Stimulated activated CD4-positive, alpha-beta T cell treated with anti-CD3 and anti-CD28 coated beads, TNF-alpha, amount 100 ng/mL, for 1 hour (primary cell): ENCODE measurements at regions not wholly inside any gene's neighbourhood (a gene's known extent, or its start where the extent isn't known, plus 50 kb on each side); places are given as distances from the start of the nearest gene placed in this dataset.
"Not testable (repeated sequence)": the region's sequence is repeated elsewhere in the genome, so short reads cannot be mapped to it uniquely, and the experiment has no call there.

Experiments
- DNase-seq, 3 donors: peaks; one replicate each; pipeline ENCODE4 v3.0.0-alpha.2; 2020; ENCODE audit warnings: low read depth in 3 of 3, low spot score in 1 of 3

GRCh38 chr6:167661552-167662044 is 165.1 kb upstream of the AFDN start:
- DNase-seq = no peak

DNA sequence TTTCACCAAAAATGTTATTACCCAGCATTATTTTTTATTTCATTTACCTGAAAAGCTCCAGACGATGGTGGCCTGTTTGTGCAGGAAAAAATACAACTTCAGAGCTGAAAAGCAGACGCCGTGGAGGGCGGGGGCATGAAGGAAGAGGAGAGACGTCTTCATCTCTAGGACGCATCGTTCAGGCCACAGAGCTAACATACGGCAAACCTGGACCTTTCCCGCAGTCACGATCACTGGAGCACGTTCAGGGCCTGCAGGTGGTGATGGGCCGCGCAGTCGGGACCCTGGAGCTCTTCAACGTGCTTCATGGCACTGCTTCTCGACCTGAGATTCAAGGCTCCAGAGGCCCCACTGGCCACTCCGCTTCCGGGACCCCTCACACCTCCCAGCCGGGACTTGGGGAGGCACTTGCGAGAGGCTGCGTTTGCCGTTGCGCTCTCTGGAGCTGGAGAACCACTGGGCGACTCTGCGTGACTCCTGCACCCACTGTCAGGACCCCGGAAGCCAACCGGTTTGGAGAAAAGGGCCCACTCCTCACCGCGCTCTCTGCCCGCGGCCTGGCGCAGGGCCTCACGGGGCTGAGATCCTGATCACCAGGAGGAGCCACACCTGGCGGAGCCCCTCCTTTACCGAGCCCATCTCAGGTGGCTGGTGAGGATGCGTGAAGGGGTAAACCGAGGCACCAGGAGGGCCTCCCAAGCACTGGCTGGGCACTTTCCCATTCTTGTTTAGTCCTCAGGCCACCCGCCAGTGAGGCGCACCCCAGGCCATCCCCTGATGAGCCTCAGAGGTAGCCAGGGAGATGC is 164.4 kb upstream of the AFDN start:
- DNase-seq = no peak

GRCh38 chr6:167662881-167663205 is 163.9 kb upstream of the AFDN start:
- no peak for DNase-seq

GRCh38 chr6:167663316-167663715 is 163.4 kb upstream of the AFDN start:
- no peak for DNase-seq

DNA sequence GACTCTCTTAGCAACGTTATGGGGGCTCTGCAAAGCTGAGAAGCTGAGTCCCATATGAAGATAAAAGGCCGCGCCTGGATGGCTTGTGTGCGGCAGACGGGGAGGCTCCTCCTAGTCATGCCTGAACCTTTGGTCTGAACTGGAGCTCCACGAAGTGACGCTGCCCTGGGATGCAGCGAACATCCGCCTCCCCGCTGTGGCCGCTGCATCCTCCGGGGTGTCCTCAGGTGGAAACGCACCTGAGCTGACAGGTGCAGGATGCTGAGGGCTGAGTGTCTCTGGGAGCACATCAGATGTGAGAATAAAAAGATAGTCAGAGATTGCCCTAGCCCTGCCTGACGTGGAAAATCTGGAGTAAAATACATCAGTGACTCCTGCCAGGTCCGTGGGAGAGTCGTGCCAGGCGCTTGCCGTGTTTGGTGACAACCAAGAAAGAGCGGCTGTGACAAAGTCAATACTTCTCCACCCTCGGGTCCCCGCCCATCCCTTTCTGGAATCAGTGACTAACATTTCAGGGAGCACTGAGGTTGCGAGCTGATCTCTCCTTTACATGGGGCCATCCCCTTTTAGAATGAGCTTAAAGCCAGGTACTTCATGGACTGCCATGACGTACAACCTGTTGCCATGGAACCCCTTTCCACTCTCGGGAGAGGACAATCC is 162.8 kb upstream of the AFDN start:
- DNase-seq = no peak

GRCh38 chr6:167664678-167665660 is 161.7 kb upstream of the AFDN start:
- DNase-seq = no peak

DNA sequence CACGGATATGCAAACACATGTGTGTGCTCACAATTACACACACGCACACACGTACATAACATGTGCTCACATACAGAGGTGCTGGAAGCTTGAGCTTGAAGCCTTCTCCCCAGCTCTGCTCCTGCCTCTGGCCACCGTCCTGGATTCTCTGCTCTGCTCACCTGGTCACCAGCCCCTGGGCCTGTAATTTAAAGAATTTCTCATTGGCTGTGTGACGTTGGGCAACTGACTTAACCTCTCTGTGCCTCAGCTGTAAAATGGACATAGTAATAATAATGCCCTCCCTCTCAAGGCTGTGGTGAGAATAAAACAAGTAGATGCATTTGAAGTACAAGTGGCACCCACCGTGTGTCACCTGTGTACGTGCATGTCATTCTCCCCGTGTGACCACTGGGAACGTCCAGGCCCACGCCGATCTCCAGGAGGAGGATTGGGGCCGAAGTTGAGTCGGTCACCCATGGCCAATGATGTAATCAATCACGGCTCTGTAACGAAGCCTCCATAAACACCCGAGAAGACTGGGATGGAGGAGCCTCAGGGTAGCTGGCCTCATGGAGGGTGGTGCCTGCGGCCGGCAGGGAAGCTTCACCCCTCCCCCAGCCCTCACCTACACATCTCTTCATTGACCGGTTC is 160.9 kb upstream of the AFDN start:
- DNase-seq = no peak

DNA sequence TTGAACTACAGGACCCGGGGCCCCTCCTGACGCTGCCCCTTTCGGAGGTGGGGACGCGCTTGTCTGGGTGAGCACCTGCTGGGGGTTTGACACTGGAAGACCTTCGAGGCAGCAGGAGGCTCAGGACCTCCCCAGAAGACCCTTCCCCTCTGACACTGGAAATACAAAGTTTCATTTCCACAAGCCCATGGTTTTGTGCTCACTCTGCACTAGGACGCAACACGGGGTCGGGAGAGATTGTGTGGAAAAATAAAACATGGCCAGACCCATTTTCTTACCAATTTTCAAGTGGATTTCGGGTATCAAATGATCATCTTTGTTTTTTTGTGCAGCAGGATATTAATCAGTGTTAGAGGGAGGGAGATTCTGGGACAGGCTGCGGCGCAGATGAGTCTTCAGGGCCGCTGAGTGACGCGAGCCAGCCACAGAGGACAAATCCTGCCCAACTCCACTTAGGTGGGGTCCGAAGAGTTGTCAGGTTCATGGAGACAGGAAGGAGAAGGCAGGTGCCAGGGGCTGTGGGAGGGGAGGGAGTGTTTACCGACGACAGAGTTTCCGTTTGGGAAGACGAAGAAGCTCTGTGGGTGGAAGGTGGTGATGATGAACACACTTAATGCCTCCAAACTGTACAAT is 160.0 kb upstream of the AFDN start:
- DNase-seq = no peak

DNA sequence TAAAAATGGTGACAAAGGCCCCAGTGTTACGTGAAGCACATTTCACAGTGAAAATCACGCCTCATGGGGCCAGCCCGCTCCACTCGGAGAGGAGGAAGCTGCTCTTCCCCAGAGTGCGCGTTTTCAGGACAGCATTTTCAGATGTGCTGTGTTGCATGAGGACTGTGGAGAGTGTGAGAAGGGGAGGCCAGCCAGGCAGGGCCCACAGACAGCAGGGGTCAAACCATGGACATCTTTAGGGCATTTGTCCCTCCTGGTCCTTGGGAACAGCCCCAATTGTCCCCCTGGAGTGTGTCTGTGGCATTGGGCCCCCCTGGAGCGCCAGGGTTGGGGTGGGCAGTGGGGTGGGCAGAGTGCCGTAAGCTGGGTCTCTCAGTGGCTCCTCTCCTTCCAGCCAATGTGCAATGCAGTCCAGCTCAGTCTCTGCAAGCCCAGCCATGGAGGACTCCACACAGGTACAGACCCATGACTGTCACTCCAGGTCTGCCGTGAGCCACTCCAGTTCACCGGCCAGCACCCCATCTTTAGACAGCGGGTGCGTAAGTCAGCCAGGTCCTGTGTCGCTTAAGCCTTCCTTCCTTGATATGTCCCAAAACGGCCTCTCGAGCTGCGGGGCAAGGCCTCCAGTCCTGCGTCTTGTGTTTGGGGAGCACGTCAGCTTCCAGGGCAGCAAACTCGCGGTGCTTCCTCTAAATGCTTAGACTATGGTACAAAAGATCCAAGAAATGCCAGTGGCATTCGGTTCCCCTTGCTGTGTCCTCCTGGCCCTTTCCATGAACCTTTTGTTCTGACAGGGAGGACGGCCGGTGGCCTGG is 159.3 kb upstream of the AFDN start:
- no peak for DNase-seq

DNA sequence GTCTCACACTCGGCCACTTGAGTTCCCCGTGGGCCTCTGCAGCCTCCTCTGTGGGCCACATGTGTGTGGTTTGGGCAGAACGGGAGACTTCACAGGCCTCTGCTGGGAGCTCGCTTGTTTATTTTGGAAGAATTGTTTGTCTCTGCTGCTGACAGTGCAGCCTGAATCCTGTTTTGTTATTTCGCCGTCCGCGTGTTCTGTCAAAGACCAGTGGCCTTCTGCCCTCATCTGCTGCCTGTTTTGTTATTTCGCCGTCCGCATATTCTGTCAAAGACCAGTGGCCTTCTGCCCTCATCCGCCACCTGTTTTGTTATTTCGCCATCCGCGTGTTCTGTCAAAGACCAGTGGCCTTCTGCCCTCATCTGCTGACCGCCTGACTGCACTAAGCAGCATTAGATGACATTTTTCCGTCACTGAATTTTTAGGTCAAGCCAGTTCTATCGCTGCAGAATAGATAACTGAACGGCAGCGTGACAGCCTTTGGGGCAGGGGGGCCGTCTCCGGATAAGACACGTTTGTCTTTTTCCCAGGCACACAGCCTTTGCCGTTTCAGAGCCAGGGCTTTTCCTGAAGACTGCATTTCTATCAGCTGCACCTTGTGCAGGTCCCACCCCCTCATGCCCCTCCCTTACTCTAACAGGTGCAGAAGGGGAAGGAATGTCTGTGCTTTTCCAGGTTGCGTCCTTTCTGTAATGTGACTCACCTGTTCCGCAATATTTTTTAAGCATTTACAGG is 158.5 kb upstream of the AFDN start:
- no peak for DNase-seq

DNA sequence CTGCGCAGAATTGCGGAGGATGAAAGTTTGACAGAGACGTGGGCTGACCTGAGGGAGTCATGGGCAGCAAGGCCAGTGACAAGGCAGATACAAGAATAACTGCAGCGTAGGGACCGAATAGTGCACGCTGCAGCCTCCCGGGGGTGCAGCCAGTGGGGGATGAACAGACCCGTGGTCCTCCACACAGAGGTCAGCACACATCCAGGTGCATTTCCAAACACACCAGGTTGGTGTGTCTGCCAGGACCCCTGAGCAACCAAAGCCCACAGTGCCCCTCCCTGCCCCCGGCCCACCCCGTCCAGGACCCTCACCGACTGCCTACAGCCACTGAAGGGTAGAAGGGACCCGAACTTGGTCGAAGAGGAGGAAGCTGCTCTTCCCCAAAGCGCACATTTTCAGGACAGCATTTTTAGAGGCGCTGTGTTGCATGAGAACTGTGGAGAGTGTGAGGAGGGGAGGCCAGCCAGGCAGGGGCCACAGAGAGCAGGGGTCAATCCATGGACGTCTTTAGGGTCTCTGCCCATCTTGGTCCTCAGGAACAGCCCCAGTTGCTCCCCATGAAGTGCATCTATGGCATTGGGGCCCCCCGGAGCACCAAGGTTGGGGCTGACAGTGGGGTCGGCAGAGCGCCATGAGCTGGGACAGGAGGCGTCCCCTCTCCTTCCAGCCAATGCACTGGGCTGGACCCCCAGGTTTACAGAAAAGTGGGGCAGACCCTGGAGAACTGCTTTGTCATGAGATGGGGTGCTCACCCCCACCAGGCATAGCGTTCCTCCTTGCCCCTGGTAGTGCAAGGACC is 157.8 kb upstream of the AFDN start:
- DNase-seq = no peak

GRCh38 chr6:167669553-167669849 is 157.2 kb upstream of the AFDN start:
- DNase-seq = no peak

GRCh38 chr6:167669870-167670802 is 156.6 kb upstream of the AFDN start:
- no peak for DNase-seq

DNA sequence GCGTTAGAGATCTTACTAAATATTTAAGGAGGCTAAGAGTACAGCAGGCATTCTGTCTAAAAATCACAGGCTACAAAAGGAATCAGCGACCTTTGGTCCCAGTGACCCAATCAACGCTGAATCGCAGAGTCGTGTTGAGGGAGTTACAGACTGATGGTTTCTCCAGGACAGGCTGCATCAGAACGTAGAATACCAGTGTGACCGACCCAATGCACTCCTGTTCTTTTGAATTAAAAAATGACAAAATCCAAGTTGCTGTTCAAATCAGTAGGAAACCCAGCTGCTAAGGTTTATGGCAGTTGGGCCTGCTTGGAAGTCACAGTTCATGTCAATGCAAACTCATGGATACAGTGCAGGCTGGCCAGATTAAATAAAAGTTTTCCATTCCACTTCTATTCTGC is 155.8 kb upstream of the AFDN start:
- no peak for DNase-seq

- not testable (repeated sequence) for DNase-seq
These were observed 155.2 kb upstream of the AFDN start for GRCh38 chr6:167671379-167671976.

- DNase-seq = no peak
These were observed 154.6 kb upstream of the AFDN start for GRCh38 chr6:167671977-167672687.
